Endothelial cell of umbilical vein (primary cell): ENCODE measurements at regions not wholly inside any gene's neighbourhood (a gene's known extent, or its start where the extent isn't known, plus 50 kb on each side); places are given as distances from the start of the nearest gene placed in this dataset.

Source experiments
- BruUV-seq: library from RNA; stranded (reverse); fragments of 400-500 nt; replicated peaks from 2 replicates; lab custom pipeline; 2021; lab: Mats Ljungman, UMichigan
- CTCF ChIA-PET: fragments of 300-600, 350-600 bp; sonication (Branson Sonifier 250); formaldehyde crosslinking; loops from one replicate; lab custom pipeline; 2021; ENCODE audit warnings: antibody characterized with exemption, inconsistent platforms; lab: Charles Lee
- POLR2A ChIA-PET: fragments of 300-600, 350-600 bp; sonication (Branson Sonifier 250); formaldehyde crosslinking; loops from one replicate; lab custom pipeline; 2021; ENCODE audit warnings: antibody characterized with exemption, inconsistent platforms; lab: Charles Lee
- DNase-seq: peaks from one replicate; pipeline ENCODE4 v3.0.0-alpha.2; 2011; ENCODE audit warnings: low read depth, low spot score
- FAIRE-seq: peaks from 2 replicates; lab custom pipeline; 2011; peaks lifted over from hg19 to GRCh38; lab: Jason Lieb, UNC
- H2AFZ ChIP-seq: 2 replicates; pipeline ENCODE4 v1.6.0; 2012; ENCODE audit warnings: low read depth, low read length, control low read depth, inconsistent platforms
- H3K27ac ChIP-seq: 2 replicates; pipeline ENCODE4 v1.5.1; 2011; ENCODE audit warnings: low read depth, mild to moderate bottlenecking, control low read depth, low read length, moderate library complexity; ENCODE audit not compliant: insufficient read depth
- H3K27me3 ChIP-seq, 2 experiments: 2 replicates each; pipeline versions ENCODE4 v1.6.0 to v1.6.1; 2011; ENCODE audit warnings: low read length in 2 of 2, mixed read lengths in 1 of 2; ENCODE audit not compliant: control insufficient read depth in 2 of 2, insufficient read depth in 2 of 2
- H3K36me3 ChIP-seq, 2 experiments: 2 replicates in 1 of 2; 3 replicates in 1 of 2; pipeline ENCODE4 v1.5.1; 2011; ENCODE audit warnings: low read length in 2 of 2, mild to moderate bottlenecking in 1 of 2, moderate library complexity in 1 of 2; ENCODE audit not compliant: control insufficient read depth in 2 of 2, insufficient read depth in 2 of 2; ENCODE audit errors: extremely low read depth in 1 of 2
- H3K4me1 ChIP-seq: 3 replicates; pipeline ENCODE4 v1.5.1; 2011; ENCODE audit warnings: mild to moderate bottlenecking, low read length; ENCODE audit not compliant: control insufficient read depth, insufficient read depth; ENCODE audit errors: extremely low read depth
- H3K4me2 ChIP-seq: 2 replicates; pipeline ENCODE4 v1.6.1; 2011; ENCODE audit warnings: low read length, control low read depth, mixed read lengths; ENCODE audit not compliant: insufficient read depth
- H3K4me3 ChIP-seq, 3 experiments: fragments of 200-600 bp in 1 of 3; sonication (generic), shearing (Covaris generic) in 1 of 3; replicated peaks in 1 of 3; 2 replicates each; pipeline ENCODE4 v1.5.1; 2011 to 2016; ENCODE audit warnings: control low read depth in 3 of 3, low read length in 3 of 3, mild to moderate bottlenecking in 2 of 3, inconsistent platforms in 1 of 3, low read depth in 1 of 3, moderate library complexity in 1 of 3; ENCODE audit not compliant: insufficient read depth in 1 of 3
- H3K79me2 ChIP-seq: 2 replicates; pipeline ENCODE4 v1.6.0; 2012; ENCODE audit warnings: low read length, inconsistent platforms; ENCODE audit not compliant: control insufficient read depth, insufficient read depth
- H3K9ac ChIP-seq: replicated peaks from 2 replicates; pipeline ENCODE3; 2011; ENCODE audit warnings: low read length, control low read depth; ENCODE audit not compliant: insufficient read depth; ENCODE audit errors: extremely low read depth
- H3K9me1 ChIP-seq: replicated peaks from 3 replicates; pipeline ENCODE4 v1.6.0; 2011; ENCODE audit warnings: mild to moderate bottlenecking, low read length; ENCODE audit not compliant: control insufficient read depth, insufficient read depth; ENCODE audit errors: extremely low read depth
- H3K9me3 ChIP-seq: replicated peaks from 2 replicates; pipeline ENCODE4 v1.5.1; 2012; ENCODE audit warnings: low read length, inconsistent platforms; ENCODE audit not compliant: control insufficient read depth, insufficient read depth
- H4K20me1 ChIP-seq: replicated peaks from 2 replicates; pipeline ENCODE3; 2011; ENCODE audit warnings: mild to moderate bottlenecking, low read length; ENCODE audit not compliant: control insufficient read depth, insufficient read depth; ENCODE audit errors: extremely low read depth
- CTCF ChIP-seq, 2 donors: IDR thresholded peaks; 1 replicate in 1 of 2; 2 replicates in 1 of 2; pipeline ENCODE4 v1.5.1; 2011; ENCODE audit warnings: low read length in 2 of 2, mild to moderate bottlenecking in 2 of 2, moderate library complexity in 2 of 2, control low read depth in 1 of 2, inconsistent platforms in 1 of 2, low read depth in 1 of 2; ENCODE audit not compliant: insufficient read depth in 1 of 2; ENCODE audit errors: extremely low read depth in 1 of 2
- EZH2 ChIP-seq: IDR thresholded peaks from 2 replicates; pipeline ENCODE4 v1.6.1; 2012; ENCODE audit warnings: borderline replicate concordance, low read depth, mild to moderate bottlenecking, moderate library complexity, low read length, inconsistent platforms; ENCODE audit not compliant: severe bottlenecking
- FOS ChIP-seq: IDR thresholded peaks from 2 replicates; pipeline ENCODE4 v1.6.1; 2011; ENCODE audit warnings: mild to moderate bottlenecking, low read length, moderate library complexity, borderline replicate concordance; ENCODE audit not compliant: insufficient read depth
- GATA2 ChIP-seq: IDR thresholded peaks from 2 replicates; pipeline ENCODE4 v1.7.0; 2011; ENCODE audit warnings: low read depth, mild to moderate bottlenecking, moderate library complexity, mixed read lengths, low read length; ENCODE audit not compliant: insufficient read length, insufficient read depth
- JUN ChIP-seq: IDR thresholded peaks from 2 replicates; pipeline ENCODE4 v1.6.1; 2011; ENCODE audit warnings: borderline replicate concordance, low read depth; ENCODE audit not compliant: insufficient read length, insufficient read depth
- MAX ChIP-seq: IDR thresholded peaks from 2 replicates; pipeline ENCODE4 v1.6.1; 2011; ENCODE audit not compliant: insufficient read depth, insufficient read length
- MYC ChIP-seq: IDR thresholded peaks from one replicate; pipeline ENCODE4 v1.6.1; 2011; ENCODE audit warnings: mild to moderate bottlenecking, low read depth, low read length
- POLR2A ChIP-seq: IDR thresholded peaks from 2 replicates; pipeline ENCODE4 v1.6.1; 2012; ENCODE audit warnings: low read depth, mild to moderate bottlenecking, control low read depth, low read length
- POLR2AphosphoS5 ChIP-seq: IDR thresholded peaks from 2 replicates; pipeline ENCODE4 v1.6.1; 2012; ENCODE audit warnings: low read depth, mild to moderate bottlenecking, control low read depth, low read length, moderate library complexity; ENCODE audit not compliant: insufficient read depth
- dilution Hi-C: fragments of 300-500 bp; cut with MboI; formaldehyde crosslinking; loops from one replicate; pipeline ENCODE4 v1.15.0; 2019; ENCODE audit warnings: low sequenced_read_pairs; ENCODE audit not compliant: extremely low pct_ligation_motif_present
- intact Hi-C: fragments of 100-400 bp; cut with micrococcal nuclease; formaldehyde crosslinking; loops from one replicate; pipeline ENCODE4 v1.10.0; 2022

GRCh38 chr18:24988253-24988840, 363.6 kb downstream of the ZNF521 start:
- no peaks in the 10 kb centered on the region for H3K9me1 ChIP-seq
- peaks cover 46% of the 10 kb centered on the region for H3K4me1 ChIP-seq
- no peak overlapping the region for H3K9ac ChIP-seq
- no peaks in the 10 kb centered on the region for H3K79me2 ChIP-seq
- H3K4me3 ChIP-seq = no peak overlapping the region
- H3K9me3 ChIP-seq = no peaks in the 10 kb centered on the region
- no peak overlapping the region for H3K4me2 ChIP-seq
- FAIRE-seq (peak; percentile 77), DNase-seq (peak; percentile 6)
- TF ChIP-seq GATA2 (no peak), JUN (no peak), EZH2 (no peak), FOS (no peak), POLR2A (no peak), CTCF (IDR thresholded peaks at IDR 0.05; ENCODE audit: extremely low read depth in 1 of 2, insufficient read depth in 1 of 2, low read depth in 1 of 2, low read length in 2 of 2) (no peak), MYC (no peak), MAX (no peak), POLR2AphosphoS5 (no peak)
- no peaks in the 10 kb centered on the region for H3K27me3 ChIP-seq
- no peak overlapping the region for H3K27ac ChIP-seq
- H4K20me1 ChIP-seq = no peaks in the 10 kb centered on the region
- H2AFZ ChIP-seq = peak overlapping the region; percentile 58
- dilution Hi-C loops (no loop called here), intact Hi-C loops (loop anchor here (5.0 to 10.0 kb wide), 4 partner anchors 61 to 194 kb away; no protein-coding TSS in a partner anchor)
- BruUV-seq = no TSS peak
- ChIA-PET POLR2A (no interaction called here), CTCF (interaction anchor here (2.3 kb wide), 1 partner anchor 14 kb away, joined by 5 read pairs; no protein-coding TSS in a partner anchor)
- no peaks in the 10 kb centered on the region for H3K36me3 ChIP-seq
